SJSA1 (cell line): ENCODE measurements at regions not wholly inside any gene's neighbourhood (a gene's known extent, or its start where the extent isn't known, plus 50 kb on each side); places are given as distances from the start of the nearest gene placed in this dataset.
"Not testable (repeated sequence)": the region's sequence is repeated elsewhere in the genome, so short reads cannot be mapped to it uniquely, and the experiment has no call there.

Experiments
- DNase-seq, 2 experiments: peaks; one replicate each; pipeline ENCODE4 v3.0.0-alpha.2; 2015 to 2020; ENCODE audit warnings: low spot score in 2 of 2, low read depth in 1 of 2
- H3K27ac ChIP-seq: fragments of 250-450 bp; sonication (Bioruptor Pico); 2 replicates; pipeline ENCODE4 v1.5.1; 2020; ENCODE audit warnings: mild to moderate bottlenecking, moderate library complexity
- H3K27me3 ChIP-seq: fragments of 250-450 bp; sonication (Bioruptor Pico); replicated peaks from 2 replicates; pipeline ENCODE4 v1.5.1; 2020; ENCODE audit warnings: mild to moderate bottlenecking, moderate library complexity
- H3K36me3 ChIP-seq: fragments of 250-450 bp; sonication (Bioruptor Pico); 2 replicates; pipeline ENCODE4 v1.5.1; 2020; ENCODE audit warnings: mild to moderate bottlenecking
- H3K4me1 ChIP-seq: fragments of 250-450 bp; sonication (Bioruptor Pico); replicated peaks from 2 replicates; pipeline ENCODE4 v1.6.1; 2021; ENCODE audit warnings: mild to moderate bottlenecking
- H3K4me3 ChIP-seq: fragments of 250-450 bp; sonication (Bioruptor Pico); 2 replicates; pipeline ENCODE4 v1.5.1; 2020; ENCODE audit warnings: mild to moderate bottlenecking
- H3K9me3 ChIP-seq: fragments of 250-450 bp; sonication (Bioruptor Pico); replicated peaks from 2 replicates; pipeline ENCODE4 v1.5.1; 2020; ENCODE audit warnings: mild to moderate bottlenecking

- Histone ChIP-seq H3K4me1 (no peaks in the 10 kb centered on the region), H3K4me3 (no peak overlapping the region), H3K9me3 (no peaks in the 10 kb centered on the region), H3K27ac (no peak overlapping the region), H3K36me3 (no peaks in the 10 kb centered on the region), H3K27me3 (no peaks in the 10 kb centered on the region)
- no peak for DNase-seq
Measured at GRCh38 chr1:79726911-79727310, 720.4 kb upstream of the ADGRL4 start.

GRCh38 chr1:79726321-79726720 lies 719.8 kb upstream of the ADGRL4 start:
- no peak for DNase-seq
- Histone ChIP-seq H3K36me3 (no peaks in the 10 kb centered on the region), H3K4me1 (no peaks in the 10 kb centered on the region), H3K27ac (no peak overlapping the region), H3K27me3 (no peaks in the 10 kb centered on the region), H3K9me3 (no peaks in the 10 kb centered on the region), H3K4me3 (no peak overlapping the region)

- H3K9me3 ChIP-seq: no peaks in the 10 kb centered on the region
- H3K27me3 ChIP-seq: no peaks in the 10 kb centered on the region
- no peak overlapping the region for H3K4me3 ChIP-seq
- no peak overlapping the region for H3K27ac ChIP-seq
- H3K4me1 ChIP-seq: no peaks in the 10 kb centered on the region
- no peak for DNase-seq
- no peaks in the 10 kb centered on the region for H3K36me3 ChIP-seq
Measured at GRCh38 chr1:79716447-79716846, 709.9 kb upstream of the ADGRL4 start.

GRCh38 chr1:79714664-79715063 lies 708.1 kb upstream of the ADGRL4 start:
- Histone ChIP-seq H3K27me3 (no peaks in the 10 kb centered on the region), H3K36me3 (no peaks in the 10 kb centered on the region), H3K27ac (no peak overlapping the region), H3K4me3 (no peak overlapping the region), H3K4me1 (no peaks in the 10 kb centered on the region), H3K9me3 (no peaks in the 10 kb centered on the region)
- DNase-seq: no peak

GRCh38 chr1:79711001-79711431 lies 704.5 kb upstream of the ADGRL4 start:
- H3K36me3 ChIP-seq: no peaks in the 10 kb centered on the region
- DNase-seq: no peak
- H3K4me3 ChIP-seq: no peak overlapping the region
- H3K27me3 ChIP-seq: no peaks in the 10 kb centered on the region
- no peaks in the 10 kb centered on the region for H3K9me3 ChIP-seq
- no peaks in the 10 kb centered on the region for H3K4me1 ChIP-seq
- no peak overlapping the region for H3K27ac ChIP-seq

- DNase-seq: no peak
- no peaks in the 10 kb centered on the region for H3K9me3 ChIP-seq
- H3K4me3 ChIP-seq: no peak overlapping the region
- no peak overlapping the region for H3K27ac ChIP-seq
- H3K36me3 ChIP-seq: no peaks in the 10 kb centered on the region
- no peaks in the 10 kb centered on the region for H3K27me3 ChIP-seq
- no peaks in the 10 kb centered on the region for H3K4me1 ChIP-seq
Measured at GRCh38 chr1:79708646-79709265, 702.2 kb upstream of the ADGRL4 start.

GRCh38 chr1:79705218-79705617 lies 698.7 kb upstream of the ADGRL4 start:
- Histone ChIP-seq H3K27me3 (no peaks in the 10 kb centered on the region), H3K9me3 (no peaks in the 10 kb centered on the region), H3K27ac (no peak overlapping the region), H3K4me3 (no peak overlapping the region), H3K36me3 (no peaks in the 10 kb centered on the region), H3K4me1 (no peaks in the 10 kb centered on the region)
- no peak for DNase-seq

GRCh38 chr1:79704067-79704466 lies 697.5 kb upstream of the ADGRL4 start:
- H3K9me3 ChIP-seq: no peaks in the 10 kb centered on the region

GRCh38 chr1:79702336-79702999 lies 695.9 kb upstream of the ADGRL4 start:
- H3K9me3 ChIP-seq, H3K27ac ChIP-seq: not testable (repeated sequence)

More at GRCh38 chr1:79704067-79704466, 697.5 kb upstream of the ADGRL4 start:
- no peaks in the 10 kb centered on the region for H3K4me1 ChIP-seq
- H3K4me3 ChIP-seq: no peak overlapping the region
- H3K27me3 ChIP-seq: no peaks in the 10 kb centered on the region
- H3K36me3 ChIP-seq: no peaks in the 10 kb centered on the region
- no peak overlapping the region for H3K27ac ChIP-seq
- no peak for DNase-seq

GRCh38 chr1:79695138-79695537 lies 688.6 kb upstream of the ADGRL4 start:
- H3K27me3 ChIP-seq: no peaks in the 10 kb centered on the region
- no peaks in the 10 kb centered on the region for H3K4me1 ChIP-seq
- no peak overlapping the region for H3K27ac ChIP-seq
- no peak for DNase-seq
- no peak overlapping the region for H3K4me3 ChIP-seq
- no peaks in the 10 kb centered on the region for H3K36me3 ChIP-seq
- no peaks in the 10 kb centered on the region for H3K9me3 ChIP-seq

More at GRCh38 chr1:79702336-79702999, 695.9 kb upstream of the ADGRL4 start:
- not testable (repeated sequence) for H3K4me3 ChIP-seq, H3K27me3 ChIP-seq, DNase-seq, H3K4me1 ChIP-seq, H3K36me3 ChIP-seq

- Histone ChIP-seq H3K4me3 (no peak overlapping the region), H3K27ac (no peak overlapping the region), H3K27me3 (no peaks in the 10 kb centered on the region), H3K4me1 (no peaks in the 10 kb centered on the region), H3K9me3 (no peaks in the 10 kb centered on the region), H3K36me3 (no peaks in the 10 kb centered on the region)
- DNase-seq: no peak
Measured at GRCh38 chr1:79694241-79694640, 687.7 kb upstream of the ADGRL4 start.

GRCh38 chr1:79693441-79694114 lies 687.0 kb upstream of the ADGRL4 start:
- Histone ChIP-seq H3K27ac (no peak overlapping the region), H3K4me3 (no peak overlapping the region), H3K9me3 (no peaks in the 10 kb centered on the region), H3K36me3 (no peaks in the 10 kb centered on the region), H3K27me3 (no peaks in the 10 kb centered on the region), H3K4me1 (no peaks in the 10 kb centered on the region)
- no peak for DNase-seq

GRCh38 chr1:79692519-79692918 lies 686.0 kb upstream of the ADGRL4 start:
- Histone ChIP-seq H3K36me3 (no peaks in the 10 kb centered on the region), H3K9me3 (no peaks in the 10 kb centered on the region), H3K4me3 (no peak overlapping the region), H3K27ac (no peak overlapping the region), H3K27me3 (no peaks in the 10 kb centered on the region), H3K4me1 (no peaks in the 10 kb centered on the region)
- DNase-seq: no peak

GRCh38 chr1:79688932-79689331 lies 682.4 kb upstream of the ADGRL4 start:
- Histone ChIP-seq H3K36me3 (no peaks in the 10 kb centered on the region), H3K27me3 (no peaks in the 10 kb centered on the region), H3K9me3 (no peaks in the 10 kb centered on the region), H3K4me1 (no peaks in the 10 kb centered on the region), H3K4me3 (no peak overlapping the region), H3K27ac (no peak overlapping the region)
- DNase-seq: no peak
